ENCODE measurements at regions not wholly inside any gene's neighbourhood (a gene's known extent, or its start where the extent isn't known, plus 50 kb on each side); places are given as distances from the start of the nearest gene placed in this dataset.

GRCh38 chr2:10993001-10993481 lies 81.3 kb downstream of the KCNF1 start:
- no peak overlapping the region for H3K27ac ChIP-seq
- no peak overlapping the region for H3K4me3 ChIP-seq
- TF ChIP-seq, protein P1, sequence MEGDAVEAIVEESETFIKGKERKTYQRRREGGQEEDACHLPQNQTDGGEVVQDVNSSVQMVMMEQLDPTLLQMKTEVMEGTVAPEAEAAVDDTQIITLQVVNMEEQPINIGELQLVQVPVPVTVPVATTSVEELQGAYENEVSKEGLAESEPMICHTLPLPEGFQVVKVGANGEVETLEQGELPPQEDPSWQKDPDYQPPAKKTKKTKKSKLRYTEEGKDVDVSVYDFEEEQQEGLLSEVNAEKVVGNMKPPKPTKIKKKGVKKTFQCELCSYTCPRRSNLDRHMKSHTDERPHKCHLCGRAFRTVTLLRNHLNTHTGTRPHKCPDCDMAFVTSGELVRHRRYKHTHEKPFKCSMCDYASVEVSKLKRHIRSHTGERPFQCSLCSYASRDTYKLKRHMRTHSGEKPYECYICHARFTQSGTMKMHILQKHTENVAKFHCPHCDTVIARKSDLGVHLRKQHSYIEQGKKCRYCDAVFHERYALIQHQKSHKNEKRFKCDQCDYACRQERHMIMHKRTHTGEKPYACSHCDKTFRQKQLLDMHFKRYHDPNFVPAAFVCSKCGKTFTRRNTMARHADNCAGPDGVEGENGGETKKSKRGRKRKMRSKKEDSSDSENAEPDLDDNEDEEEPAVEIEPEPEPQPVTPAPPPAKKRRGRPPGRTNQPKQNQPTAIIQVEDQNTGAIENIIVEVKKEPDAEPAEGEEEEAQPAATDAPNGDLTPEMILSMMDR (IDR thresholded peaks at IDR 0.05) = no peak
- no peak for DNase-seq
- no peaks in the 10 kb centered on the region for H3K4me1 ChIP-seq
- peaks cover 0 to 21% (median 0%) of the 10 kb centered on the region in 7 donors for H3K27me3 ChIP-seq
- no peaks in the 10 kb centered on the region for H3K36me3 ChIP-seq
- no peaks in the 10 kb centered on the region for H3K9me3 ChIP-seq
- intact Hi-C loops (cut with DNase I) = no loop called here
- ATAC-seq = no peak
- 68 to 69% methylated on average over 8 of the region's 8 CpGs for WGBS, 2 donors

- intact Hi-C loops (cut with DNase I) = no loop called here
These were observed 83.7 kb downstream of the KCNF1 start for GRCh38 chr2:10995366-10995970.

GRCh38 chr2:11004199-11004598 lies 92.5 kb downstream of the KCNF1 start:
- Histone ChIP-seq H3K4me1 (no peaks in the 10 kb centered on the region), H3K9me3 (no peaks in the 10 kb centered on the region), H3K27ac (no peak overlapping the region), H3K36me3 (no peaks in the 10 kb centered on the region), H3K27me3 (peaks cover 0 to 19% (median 0%) of the 10 kb centered on the region in 7 donors), H3K4me3 (no peak overlapping the region)
- ATAC-seq (no peak), DNase-seq (no peak)
- 84 to 88% methylated on average over 3 of the region's 3 CpGs for WGBS, 2 donors
- intact Hi-C loops (cut with DNase I) = no loop called here
- TF ChIP-seq, protein P1 (IDR thresholded peaks at IDR 0.05) = no peak

More at GRCh38 chr2:10995366-10995970, 83.7 kb downstream of the KCNF1 start:
- H3K27me3 ChIP-seq = peaks cover 0 to 12% (median 0%) of the 10 kb centered on the region in 7 donors
- WGBS, 2 donors = 78 to 81% methylated on average over 13 of the region's 13 CpGs
- H3K4me3 ChIP-seq = no peak overlapping the region
- ATAC-seq (no peak), DNase-seq (no peak)
- no peaks in the 10 kb centered on the region for H3K36me3 ChIP-seq
- H3K27ac ChIP-seq = no peak overlapping the region
- H3K9me3 ChIP-seq = no peaks in the 10 kb centered on the region
- TF ChIP-seq, protein P1 (IDR thresholded peaks at IDR 0.05) = no peak
- H3K4me1 ChIP-seq = no peaks in the 10 kb centered on the region

DNA sequence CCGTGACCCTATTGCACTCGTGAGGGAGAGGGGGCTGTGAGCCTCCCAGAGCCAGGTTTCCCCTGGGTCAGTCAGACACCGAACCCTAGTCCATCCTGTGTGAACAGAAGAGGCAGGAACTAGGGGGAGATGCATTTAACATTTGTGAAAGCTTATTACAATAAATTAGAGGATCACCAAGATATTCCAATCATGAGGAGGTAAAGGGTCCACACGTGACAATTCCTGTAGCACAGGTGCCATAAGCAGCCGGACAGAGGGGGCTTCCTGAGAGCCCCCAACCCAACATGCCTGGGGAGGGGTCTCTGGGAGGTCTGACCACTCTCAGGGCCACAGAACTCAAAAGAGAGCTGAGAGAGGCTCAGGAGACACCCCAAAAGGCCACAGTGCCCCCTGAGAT lies 93.3 kb downstream of the KCNF1 start:
- Histone ChIP-seq H3K4me1 (no peaks in the 10 kb centered on the region), H3K4me3 (no peak overlapping the region), H3K27me3 (peaks cover 0 to 19% (median 0%) of the 10 kb centered on the region in 7 donors), H3K36me3 (no peaks in the 10 kb centered on the region), H3K9me3 (no peaks in the 10 kb centered on the region), H3K27ac (no peak overlapping the region)
- DNase-seq (no peak), ATAC-seq (no peak)
- TF ChIP-seq, protein P1 (IDR thresholded peaks at IDR 0.05) = no peak
- 82 to 88% methylated on average over 5 of the region's 5 CpGs for WGBS, 2 donors
- intact Hi-C loops (cut with DNase I) = no loop called here

Measured in heart right ventricle (tissue), 16 donors.